ENCODE measurements at regions not wholly inside any gene's neighbourhood (a gene's known extent, or its start where the extent isn't known, plus 50 kb on each side); places are given as distances from the start of the nearest gene placed in this dataset.

GRCh38 chr4:27915822-27916221 is 1055.2 kb downstream of the STIM2 start:
- Histone ChIP-seq H3K36me3 (no peaks in the 10 kb centered on the region), H3K4me3 (no peak overlapping the region), H3K9me3 (no peaks in the 10 kb centered on the region), H3K4me1 (no peaks in the 10 kb centered on the region), H3K27ac (no peak overlapping the region), H3K27me3 (no peaks in the 10 kb centered on the region)
- no peak for DNase-seq (ENCODE audit: low spot score in 2 of 2)
- TF ChIP-seq POLR2A (IDR thresholded peaks at IDR 0.05) (no peak), POLR2AphosphoS5 (IDR thresholded peaks at IDR 0.05) (no peak), CTCF (IDR thresholded peaks at IDR 0.05) (no peak)
- intact Hi-C loops (cut with DNase I; ENCODE audit: low total_unique reads): no loop called here

GRCh38 chr4:27916452-27917184 is 1056.0 kb downstream of the STIM2 start:
- Histone ChIP-seq H3K4me3 (no peak overlapping the region), H3K9me3 (no peaks in the 10 kb centered on the region)
- intact Hi-C loops (cut with DNase I; ENCODE audit: low total_unique reads): no loop called here

GRCh38 chr4:27917381-27917780 is 1056.7 kb downstream of the STIM2 start:
- no peaks in the 10 kb centered on the region for H3K9me3 ChIP-seq
- H3K4me3 ChIP-seq: no peak overlapping the region
- no peak for DNase-seq (ENCODE audit: low spot score in 2 of 2)
- H3K4me1 ChIP-seq: no peaks in the 10 kb centered on the region
- TF ChIP-seq POLR2A (IDR thresholded peaks at IDR 0.05): no peak
- H3K36me3 ChIP-seq: no peaks in the 10 kb centered on the region
- intact Hi-C loops (cut with DNase I; ENCODE audit: low total_unique reads): no loop called here
- H3K27ac ChIP-seq: no peak overlapping the region
- H3K27me3 ChIP-seq: no peaks in the 10 kb centered on the region

More at GRCh38 chr4:27916452-27917184, 1056.0 kb downstream of the STIM2 start:
- H3K4me1 ChIP-seq: no peaks in the 10 kb centered on the region
- no peak for DNase-seq (ENCODE audit: low spot score in 2 of 2)
- H3K27me3 ChIP-seq: no peaks in the 10 kb centered on the region
- TF ChIP-seq CTCF (IDR thresholded peaks at IDR 0.05) (no peak), POLR2A (IDR thresholded peaks at IDR 0.05) (no peak), POLR2AphosphoS5 (IDR thresholded peaks at IDR 0.05) (no peak)
- H3K36me3 ChIP-seq: no peaks in the 10 kb centered on the region
- no peak overlapping the region for H3K27ac ChIP-seq

GRCh38 chr4:27921231-27921630 is 1060.6 kb downstream of the STIM2 start:
- TF ChIP-seq POLR2AphosphoS5 (IDR thresholded peaks at IDR 0.05) (no peak), POLR2A (IDR thresholded peaks at IDR 0.05) (no peak), CTCF (IDR thresholded peaks at IDR 0.05) (no peak)
- H3K36me3 ChIP-seq: no peaks in the 10 kb centered on the region
- no peaks in the 10 kb centered on the region for H3K9me3 ChIP-seq
- H3K27ac ChIP-seq: no peak overlapping the region
- no peak overlapping the region for H3K4me3 ChIP-seq
- DNase-seq (ENCODE audit: low spot score in 2 of 2): no peak
- H3K27me3 ChIP-seq: no peaks in the 10 kb centered on the region
- H3K4me1 ChIP-seq: no peaks in the 10 kb centered on the region
- intact Hi-C loops (cut with DNase I; ENCODE audit: low total_unique reads): no loop called here

GRCh38 chr4:27928761-27929540 is 1068.3 kb downstream of the STIM2 start:
- H3K4me1 ChIP-seq: no peaks in the 10 kb centered on the region
- H3K36me3 ChIP-seq: no peaks in the 10 kb centered on the region
- H3K27me3 ChIP-seq: no peaks in the 10 kb centered on the region
- H3K27ac ChIP-seq: no peak overlapping the region
- no peaks in the 10 kb centered on the region for H3K9me3 ChIP-seq
- intact Hi-C loops (cut with DNase I; ENCODE audit: low total_unique reads): no loop called here
- no peak for TF ChIP-seq POLR2A (IDR thresholded peaks at IDR 0.05)
- no peak for TF ChIP-seq POLR2AphosphoS5 (IDR thresholded peaks at IDR 0.05)
- no peak for TF ChIP-seq CTCF (IDR thresholded peaks at IDR 0.05)
- no peak for DNase-seq (ENCODE audit: low spot score in 2 of 2)
- no peak overlapping the region for H3K4me3 ChIP-seq
